Spleen (tissue), 11 donors: ENCODE measurements at regions not wholly inside any gene's neighbourhood (a gene's known extent, or its start where the extent isn't known, plus 50 kb on each side); places are given as distances from the start of the nearest gene placed in this dataset.

Source experiments
- DNase-seq: peaks from one replicate; pipeline ENCODE4 v3.0.0-alpha.2; 2020
- H3K27ac ChIP-seq, 8 donors: fragments of 200-600 bp; sonication (generic) in 7 of 8; 1 replicate in 4 of 8; 2 replicates in 4 of 8; pipeline versions ENCODE4 v1.5.0 to v1.8.0; 2016 to 2021; ENCODE audit warnings: inconsistent platforms in 4 of 8, mild to moderate bottlenecking in 4 of 8, moderate library complexity in 1 of 8
- H3K27me3 ChIP-seq, 7 donors: fragments of 200-600 bp; sonication (generic) in 6 of 7; replicated peaks in 1 of 7; 1 replicate in 4 of 7; 2 replicates in 3 of 7; pipeline versions ENCODE4 v1.5.0 to v1.8.0; 2016 to 2021; ENCODE audit warnings: inconsistent platforms in 3 of 7, mild to moderate bottlenecking in 1 of 7
- H3K36me3 ChIP-seq, 6 donors: fragments of 200-600 bp; sonication (generic) in 5 of 6; 1 replicate in 4 of 6; 2 replicates in 2 of 6; pipeline versions ENCODE4 v1.5.0 to v1.8.0; 2016 to 2021; ENCODE audit warnings: inconsistent platforms in 2 of 6
- H3K4me1 ChIP-seq, 6 donors: fragments of 200-600 bp; sonication (generic) in 5 of 6; 1 replicate in 3 of 6; 2 replicates in 3 of 6; pipeline versions ENCODE4 v1.5.0 to v1.8.0; 2016 to 2021; ENCODE audit warnings: inconsistent platforms in 3 of 6
- H3K4me3 ChIP-seq, 8 donors: fragments of 200-600 bp; sonication (generic) in 7 of 8; 1 replicate in 4 of 8; 2 replicates in 4 of 8; pipeline versions ENCODE4 v1.5.0 to v1.8.0; 2016 to 2021; ENCODE audit warnings: inconsistent platforms in 4 of 8, mild to moderate bottlenecking in 4 of 8, moderate library complexity in 2 of 8
- H3K9me3 ChIP-seq, 8 donors: fragments of 200-600 bp; sonication (generic) in 7 of 8; 1 replicate in 4 of 8; 2 replicates in 4 of 8; pipeline versions ENCODE4 v1.5.0 to v1.8.0; 2016 to 2021; ENCODE audit warnings: inconsistent platforms in 4 of 8
- CTCF ChIP-seq, 11 experiments: fragments of 200-600 bp in 7 of 11; fragments of 450-650 bp in 4 of 11; sonication (generic) in 4 of 11; IDR thresholded peaks in 8 of 11; conservative IDR thresholded peaks in 3 of 11; 1 replicate in 7 of 11; 2 replicates in 4 of 11; pipeline versions ENCODE4 v1.4.0 to v1.8.0; 2016 to 2021; ENCODE audit warnings: antibody characterized with exemption in 11 of 11, inconsistent platforms in 4 of 11, mild to moderate bottlenecking in 1 of 11
- POLR2A ChIP-seq, 3 donors: fragments of 450-650 bp; IDR thresholded peaks; one replicate each; pipeline ENCODE4 v1.5.1; 2017; ENCODE audit warnings: antibody characterized with exemption in 3 of 3, mild to moderate bottlenecking in 1 of 3
- POLR2AphosphoS5 ChIP-seq, 3 donors: sonication (generic); formaldehyde crosslinking; IDR thresholded peaks; one replicate each; pipeline ENCODE4 v1.5.1; 2017; ENCODE audit warnings: antibody characterized with exemption in 3 of 3
- WGBS, 5 donors: extraction: QIAGEN DNeasy Blood & Tissue Kit in 3 of 5; methylation state at CpG; one replicate each; pipeline versions ENCODE4 v1.1.5 to v1.1.7; 2013 to 2018; 5-methylcytosine and 5-hydroxymethylcytosine counted together
- intact Hi-C: fragments of 100-400 bp; cut with DNase I; formaldehyde crosslinking; loops from one replicate; pipeline ENCODE4 v1.15.0; 2023; ENCODE audit warnings: low total_unique reads
- donor health status: healthy with polysubstance abuse.
- donor health status: DM: no; HTN: no; CAD: no; lungs with moderate emphysema.
- donor health status: DM: no; HTN: no; CAD: no.
- donor health status: Bipolar disorder and iron deficiency.
- donor health status: healthy.
- donor health status: DM: no; HTN: no; CAD: no.
- donor health status: DM: yes; HTN: yes; CAD: no.

GRCh38 chr6:81241126-81242041 is 511.1 kb downstream of the TENT5A start:
- no peaks in the 10 kb centered on the region for H3K36me3 ChIP-seq
- no peak overlapping the region for H3K27ac ChIP-seq
- no peak for TF ChIP-seq POLR2A (IDR thresholded peaks at IDR 0.05)
- peak in 2 of 11 experiments; percentile 6 to 16 for TF ChIP-seq CTCF (IDR thresholded peaks at IDR 0.05 in 8 of 11, conservative IDR thresholded peaks at IDR 0.05 in 3 of 11)
- no peak for TF ChIP-seq POLR2AphosphoS5 (IDR thresholded peaks at IDR 0.05)
- WGBS, 5 donors = 46 to 54% (median 48%) methylated on average over 5 of the region's 5 CpGs
- intact Hi-C loops = no loop called here
- DNase-seq = no peak
- peaks cover 0 to 8% (median 6%) of the 10 kb centered on the region in 8 donors for H3K9me3 ChIP-seq
- no peaks in the 10 kb centered on the region for H3K27me3 ChIP-seq
- H3K4me3 ChIP-seq = no peak overlapping the region
- H3K4me1 ChIP-seq = no peaks in the 10 kb centered on the region

- TF ChIP-seq POLR2A (IDR thresholded peaks at IDR 0.05) (no peak), CTCF (IDR thresholded peaks at IDR 0.05 in 8 of 11, conservative IDR thresholded peaks at IDR 0.05 in 3 of 11) (no peak), POLR2AphosphoS5 (IDR thresholded peaks at IDR 0.05) (no peak)
- Histone ChIP-seq H3K4me1 (no peaks in the 10 kb centered on the region), H3K27me3 (no peaks in the 10 kb centered on the region), H3K27ac (no peak overlapping the region), H3K36me3 (no peaks in the 10 kb centered on the region), H3K9me3 (no peaks in the 10 kb centered on the region), H3K4me3 (no peak overlapping the region)
- no peak for DNase-seq
- intact Hi-C loops = no loop called here
These were observed 514.1 kb downstream of the TENT5A start for GRCh38 chr6:81238390-81238789.

- H3K4me1 ChIP-seq = no peaks in the 10 kb centered on the region
- WGBS, 5 donors = 89 to 95% (median 92%) methylated on average over 2 of the region's 2 CpGs
- intact Hi-C loops = no loop called here
- H3K9me3 ChIP-seq = no peaks in the 10 kb centered on the region
- no peak for TF ChIP-seq CTCF (IDR thresholded peaks at IDR 0.05 in 8 of 11, conservative IDR thresholded peaks at IDR 0.05 in 3 of 11)
- no peak for TF ChIP-seq POLR2AphosphoS5 (IDR thresholded peaks at IDR 0.05)
- no peak for TF ChIP-seq POLR2A (IDR thresholded peaks at IDR 0.05)
- H3K27ac ChIP-seq = no peak overlapping the region
- no peaks in the 10 kb centered on the region for H3K27me3 ChIP-seq
- H3K36me3 ChIP-seq = no peaks in the 10 kb centered on the region
- no peak for DNase-seq
- no peak overlapping the region for H3K4me3 ChIP-seq
These were observed 515.3 kb downstream of the TENT5A start for GRCh38 chr6:81237226-81237625.

- H3K36me3 ChIP-seq = no peaks in the 10 kb centered on the region
- TF ChIP-seq POLR2A (IDR thresholded peaks at IDR 0.05) (no peak), CTCF (IDR thresholded peaks at IDR 0.05 in 8 of 11, conservative IDR thresholded peaks at IDR 0.05 in 3 of 11) (no peak), POLR2AphosphoS5 (IDR thresholded peaks at IDR 0.05) (no peak)
- intact Hi-C loops = no loop called here
- 55 to 73% (median 69%) methylated on average over 2 of the region's 2 CpGs for WGBS, 5 donors
- no peaks in the 10 kb centered on the region for H3K9me3 ChIP-seq
- no peak overlapping the region for H3K27ac ChIP-seq
- DNase-seq = no peak
- H3K27me3 ChIP-seq = no peaks in the 10 kb centered on the region
- no peaks in the 10 kb centered on the region for H3K4me1 ChIP-seq
- no peak overlapping the region for H3K4me3 ChIP-seq
These were observed 517.0 kb downstream of the TENT5A start for GRCh38 chr6:81235512-81235911.
